Keratinocyte (primary cell): ENCODE measurements at regions not wholly inside any gene's neighbourhood (a gene's known extent, or its start where the extent isn't known, plus 50 kb on each side); places are given as distances from the start of the nearest gene placed in this dataset.

Source experiments
- EZH2 ChIP-seq: IDR thresholded peaks from one replicate; pipeline ENCODE4 v1.6.1; 2012; ENCODE audit warnings: inconsistent platforms, mild to moderate bottlenecking, low read length, moderate library complexity
- TF ChIP-seq, protein P1 (sequence below), 3 experiments: IDR thresholded peaks in 1 of 3; conservative IDR thresholded peaks in 1 of 3; optimal IDR thresholded peaks in 1 of 3; 2 replicates in 2 of 3; 3 replicates in 1 of 3; pipeline versions ENCODE3 to v1.5.1; 2011; ENCODE audit warnings: low read length in 3 of 3, mild to moderate bottlenecking in 3 of 3, moderate library complexity in 2 of 3, control low read depth in 1 of 3, inconsistent platforms in 1 of 3; ENCODE audit not compliant: insufficient read depth in 2 of 3; ENCODE audit errors: extremely low read depth in 1 of 3

- TF ChIP-seq, protein P1, sequence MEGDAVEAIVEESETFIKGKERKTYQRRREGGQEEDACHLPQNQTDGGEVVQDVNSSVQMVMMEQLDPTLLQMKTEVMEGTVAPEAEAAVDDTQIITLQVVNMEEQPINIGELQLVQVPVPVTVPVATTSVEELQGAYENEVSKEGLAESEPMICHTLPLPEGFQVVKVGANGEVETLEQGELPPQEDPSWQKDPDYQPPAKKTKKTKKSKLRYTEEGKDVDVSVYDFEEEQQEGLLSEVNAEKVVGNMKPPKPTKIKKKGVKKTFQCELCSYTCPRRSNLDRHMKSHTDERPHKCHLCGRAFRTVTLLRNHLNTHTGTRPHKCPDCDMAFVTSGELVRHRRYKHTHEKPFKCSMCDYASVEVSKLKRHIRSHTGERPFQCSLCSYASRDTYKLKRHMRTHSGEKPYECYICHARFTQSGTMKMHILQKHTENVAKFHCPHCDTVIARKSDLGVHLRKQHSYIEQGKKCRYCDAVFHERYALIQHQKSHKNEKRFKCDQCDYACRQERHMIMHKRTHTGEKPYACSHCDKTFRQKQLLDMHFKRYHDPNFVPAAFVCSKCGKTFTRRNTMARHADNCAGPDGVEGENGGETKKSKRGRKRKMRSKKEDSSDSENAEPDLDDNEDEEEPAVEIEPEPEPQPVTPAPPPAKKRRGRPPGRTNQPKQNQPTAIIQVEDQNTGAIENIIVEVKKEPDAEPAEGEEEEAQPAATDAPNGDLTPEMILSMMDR (optimal IDR thresholded peaks at IDR 0.05 in 1 of 3, IDR thresholded peaks at IDR 0.05 in 1 of 3, conservative IDR thresholded peaks at IDR 0.05 in 1 of 3; ENCODE audit: extremely low read depth in 1 of 3, insufficient read depth in 2 of 3, low read length in 3 of 3): no peak
- no peak for TF ChIP-seq EZH2
Measured at GRCh38 chr9:72467766-72468738, 53.4 kb upstream of the TMC1 start.
